Lung (tissue), 11 donors: ENCODE measurements at regions not wholly inside any gene's neighbourhood (a gene's known extent, or its start where the extent isn't known, plus 50 kb on each side); places are given as distances from the start of the nearest gene placed in this dataset.

ENCODE experiments used
- ATAC-seq: fragments of 200-7000 bp; cut with Tn5 transposase; one replicate; pipeline ENCODE4 v1.9.1; 2020; ENCODE audit warnings: moderate number of reproducible peaks; ENCODE audit not compliant: insufficient read depth, low FRiP score
- DNase-seq, 3 donors: peaks; one replicate each; pipeline ENCODE4 v3.0.0-alpha.2; 2013 to 2017
- H3K27ac ChIP-seq, 2 donors: one replicate each; pipeline ENCODE4 v1.5.1; 2013; ENCODE audit warnings: mild to moderate bottlenecking in 2 of 2, moderate library complexity in 2 of 2, control low read depth in 1 of 2, inconsistent platforms in 1 of 2, low read depth in 1 of 2, low read length in 1 of 2
- H3K27me3 ChIP-seq, 3 donors: one replicate each; pipeline ENCODE4 v1.5.1; 2013; ENCODE audit warnings: low read length in 2 of 3; ENCODE audit not compliant: control insufficient read depth in 3 of 3, insufficient read depth in 3 of 3
- H3K36me3 ChIP-seq, 4 donors: one replicate each; pipeline ENCODE4 v1.5.1; 2013; ENCODE audit warnings: low read length in 4 of 4, mild to moderate bottlenecking in 1 of 4, moderate library complexity in 1 of 4; ENCODE audit not compliant: control insufficient read depth in 4 of 4, insufficient read depth in 4 of 4
- H3K4me1 ChIP-seq, 5 donors: one replicate each; pipeline ENCODE4 v1.5.1; 2013; ENCODE audit warnings: low read length in 5 of 5, mild to moderate bottlenecking in 2 of 5, moderate library complexity in 1 of 5; ENCODE audit not compliant: control insufficient read depth in 5 of 5, insufficient read depth in 5 of 5
- H3K4me3 ChIP-seq: one replicate; pipeline ENCODE4 v1.5.1; 2013; ENCODE audit warnings: mild to moderate bottlenecking, control low read depth, moderate library complexity
- H3K9ac ChIP-seq, 2 donors: one replicate each; pipeline ENCODE4 v1.5.1; 2013; ENCODE audit warnings: low read length in 2 of 2, control low read depth in 1 of 2; ENCODE audit not compliant: insufficient read depth in 1 of 2
- H3K9me3 ChIP-seq, 4 donors: one replicate each; pipeline ENCODE4 v1.5.1; 2013; ENCODE audit warnings: low read length in 3 of 4, mild to moderate bottlenecking in 1 of 4, moderate library complexity in 1 of 4; ENCODE audit not compliant: control insufficient read depth in 4 of 4, insufficient read depth in 3 of 4
- CTCF ChIP-seq: IDR thresholded peaks from 2 replicates; pipeline ENCODE4 v1.5.1; 2012; ENCODE audit warnings: mild to moderate bottlenecking; ENCODE audit errors: control extremely low read depth, extremely low read depth
- WGBS, 2 donors: extraction: QIAGEN DNeasy Blood & Tissue Kit; methylation state at CpG; one replicate each; pipeline ENCODE4 v1.1.7; 2013; 5-methylcytosine and 5-hydroxymethylcytosine counted together
- donor health status: control.
- donor health status: control.
- donor health status: Bipolar disorder and iron deficiency.
- donor health status: healthy.
- donor health status: DM: yes; HTN: yes; CAD: no.

GRCh38 chr3:139281522-139282196, 62.2 kb upstream of the MRPS22 start:
- Histone ChIP-seq H3K4me1 (no peaks in the 10 kb centered on the region), H3K9me3 (no peaks in the 10 kb centered on the region), H3K27ac (no peak overlapping the region), H3K27me3 (no peaks in the 10 kb centered on the region), H3K4me3 (no peak overlapping the region), H3K36me3 (no peaks in the 10 kb centered on the region), H3K9ac (no peak overlapping the region)
- ATAC-seq = no peak
- 82 to 85% methylated on average over 16 of the region's 16 CpGs for WGBS, 2 donors
- no peak for TF ChIP-seq CTCF
- no peak for DNase-seq

GRCh38 chr3:139283301-139283700, 60.5 kb upstream of the MRPS22 start:
- Histone ChIP-seq H3K27ac (no peak overlapping the region), H3K27me3 (no peaks in the 10 kb centered on the region), H3K4me3 (no peak overlapping the region), H3K4me1 (no peaks in the 10 kb centered on the region), H3K9me3 (no peaks in the 10 kb centered on the region), H3K9ac (no peak overlapping the region), H3K36me3 (no peaks in the 10 kb centered on the region)
- no peak for DNase-seq
- ATAC-seq = no peak
- TF ChIP-seq CTCF = no peak
- 72 to 87% methylated on average over 4 of the region's 4 CpGs for WGBS, 2 donors

- no peak for TF ChIP-seq CTCF
Observed at GRCh38 chr3:139284221-139284620, 59.6 kb upstream of the MRPS22 start.

GRCh38 chr3:139285691-139286090, 58.1 kb upstream of the MRPS22 start:
- DNase-seq = no peak
- no peak overlapping the region for H3K4me3 ChIP-seq
- WGBS, 2 donors = 74% methylated on average over 2 of the region's 2 CpGs
- H3K36me3 ChIP-seq = no peaks in the 10 kb centered on the region
- H3K27ac ChIP-seq = no peak overlapping the region
- TF ChIP-seq CTCF = no peak
- peaks cover 0 to 3% (median 0%) of the 10 kb centered on the region in 5 donors for H3K4me1 ChIP-seq
- no peaks in the 10 kb centered on the region for H3K9me3 ChIP-seq
- H3K27me3 ChIP-seq = no peaks in the 10 kb centered on the region
- no peak for ATAC-seq
- H3K9ac ChIP-seq = no peak overlapping the region

More at GRCh38 chr3:139284221-139284620, 59.6 kb upstream of the MRPS22 start:
- 83 to 88% methylated on average over 4 of the region's 4 CpGs for WGBS, 2 donors
- Histone ChIP-seq H3K4me1 (peaks cover 0 to 3% (median 0%) of the 10 kb centered on the region in 5 donors), H3K27ac (no peak overlapping the region), H3K9ac (no peak overlapping the region), H3K4me3 (no peak overlapping the region), H3K27me3 (no peaks in the 10 kb centered on the region), H3K36me3 (no peaks in the 10 kb centered on the region), H3K9me3 (no peaks in the 10 kb centered on the region)
- ATAC-seq (no peak), DNase-seq (no peak)
